NCI-H1436 treated with DMSO at 0.1 percent for 48 hours (cell line): ENCODE measurements at regions not wholly inside any gene's neighbourhood (a gene's known extent, or its start where the extent isn't known, plus 50 kb on each side); places are given as distances from the start of the nearest gene placed in this dataset.

ENCODE experiments used
- DNase-seq: peaks from one replicate; lab custom pipeline; 2025; lab: John Stamatoyannopoulos, UW

- DNase-seq, result no peak
These were observed 401.8 kb downstream of the ARHGEF28 start for GRCh38 chr5:74027732-74028338.

GRCh38 chr5:74026310-74026709 lies 400.3 kb downstream of the ARHGEF28 start:
- no peak for DNase-seq

- DNase-seq, result no peak
These were observed 395.1 kb downstream of the ARHGEF28 start for GRCh38 chr5:74021126-74021525.

DNA sequence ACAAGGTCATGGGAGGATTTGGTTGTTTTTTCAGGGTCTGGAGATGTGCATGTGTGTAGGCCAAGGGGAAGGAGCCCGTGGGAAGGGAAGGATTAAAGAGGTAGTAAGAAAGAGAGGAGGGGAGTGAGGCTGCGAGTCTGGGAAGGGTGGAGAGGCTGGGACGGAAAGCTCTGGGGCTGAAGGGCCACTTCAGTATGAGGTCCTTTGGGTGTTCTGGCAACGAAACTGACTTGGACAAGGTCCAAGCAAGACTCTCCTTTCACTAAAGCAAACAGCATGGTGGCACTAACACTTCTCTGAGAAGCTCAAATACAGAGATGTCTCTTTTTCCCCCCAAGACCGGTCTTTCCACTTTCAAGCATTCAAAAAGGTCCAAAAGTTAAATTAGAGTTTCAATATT lies 394.5 kb downstream of the ARHGEF28 start:
- DNase-seq, result no peak

DNA sequence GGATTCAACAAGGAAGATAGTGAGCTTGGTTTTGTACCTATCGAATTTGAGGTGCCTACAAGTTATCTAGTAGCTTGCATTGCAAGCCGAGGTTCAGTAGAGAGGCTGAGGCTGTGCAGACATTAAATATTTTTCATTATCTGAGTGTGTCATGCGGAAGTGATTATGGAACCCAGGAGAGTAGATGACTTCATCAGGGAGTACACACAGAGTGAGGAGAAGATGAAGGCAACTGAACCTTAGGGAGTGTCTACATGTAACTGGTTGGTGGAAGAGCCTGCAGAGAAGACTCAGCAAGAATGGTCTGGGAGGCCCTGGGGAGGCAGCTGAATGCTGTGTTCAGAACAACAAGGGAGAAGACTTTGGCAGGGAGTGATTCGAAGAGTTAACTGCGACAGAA lies 393.9 kb downstream of the ARHGEF28 start:
- no peak for DNase-seq

DNA sequence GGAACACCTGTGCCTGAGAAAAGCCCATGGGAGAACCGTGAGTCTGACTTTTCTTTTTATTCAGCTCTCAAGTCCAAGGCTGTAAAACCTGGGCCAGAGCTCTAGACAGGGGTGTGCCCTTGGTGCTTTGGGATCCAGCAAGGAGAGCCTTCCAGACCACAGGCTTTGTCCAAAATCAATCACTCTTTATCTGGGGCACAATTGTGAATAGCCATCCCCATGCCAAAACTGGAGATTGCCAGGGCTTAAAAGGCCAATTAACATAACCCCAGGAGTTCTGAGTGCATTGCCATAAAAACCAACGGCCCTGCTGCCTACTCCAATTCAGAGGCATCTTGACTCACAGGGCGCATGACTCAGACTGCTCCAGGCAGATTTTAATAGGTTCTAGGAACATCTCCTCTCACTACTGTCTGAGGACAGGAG lies 391.8 kb downstream of the ARHGEF28 start:
- no peak for DNase-seq

DNA sequence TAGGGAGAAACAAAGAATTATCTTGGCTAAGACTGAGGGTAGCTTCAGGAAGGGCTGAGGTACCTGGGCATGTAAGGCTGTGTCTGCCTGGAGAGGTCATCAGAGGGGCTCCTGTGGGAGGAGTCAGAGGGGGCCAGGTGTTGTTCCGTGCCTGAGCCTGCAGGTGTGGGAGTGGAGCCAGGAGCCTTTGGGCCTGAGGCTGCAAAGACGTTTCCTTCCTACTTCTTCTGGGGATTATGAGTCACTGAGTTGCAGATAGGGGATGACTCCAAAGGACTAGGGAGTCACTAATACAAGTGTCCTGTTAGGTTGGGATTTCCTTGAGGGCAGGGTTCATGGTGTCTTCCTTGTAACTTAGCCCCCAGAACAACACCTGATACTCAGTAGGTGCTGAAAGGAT lies 391.1 kb downstream of the ARHGEF28 start:
- no peak for DNase-seq

DNA sequence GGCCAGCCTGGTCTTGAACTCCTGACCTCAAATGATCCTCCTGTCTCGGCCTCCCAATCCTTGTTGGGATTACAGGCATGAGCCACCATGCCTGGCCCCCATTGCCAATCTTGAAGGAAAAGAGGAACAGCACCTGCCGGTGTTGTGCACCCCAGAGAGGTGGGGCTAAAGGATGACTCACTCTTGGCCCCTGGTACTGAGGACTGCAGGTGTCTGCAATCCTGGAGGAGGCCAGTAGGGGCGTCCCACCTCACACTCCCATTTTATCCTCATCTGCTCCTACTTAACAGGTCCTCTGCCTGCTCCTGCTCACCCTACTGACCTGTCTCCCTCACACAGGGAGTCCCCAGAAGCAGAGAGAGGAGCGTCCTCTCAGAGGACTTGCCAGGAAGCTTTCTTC lies 390.4 kb downstream of the ARHGEF28 start:
- DNase-seq, result no peak

GRCh38 chr5:74015716-74016115 lies 389.7 kb downstream of the ARHGEF28 start:
- DNase-seq, result no peak

DNA sequence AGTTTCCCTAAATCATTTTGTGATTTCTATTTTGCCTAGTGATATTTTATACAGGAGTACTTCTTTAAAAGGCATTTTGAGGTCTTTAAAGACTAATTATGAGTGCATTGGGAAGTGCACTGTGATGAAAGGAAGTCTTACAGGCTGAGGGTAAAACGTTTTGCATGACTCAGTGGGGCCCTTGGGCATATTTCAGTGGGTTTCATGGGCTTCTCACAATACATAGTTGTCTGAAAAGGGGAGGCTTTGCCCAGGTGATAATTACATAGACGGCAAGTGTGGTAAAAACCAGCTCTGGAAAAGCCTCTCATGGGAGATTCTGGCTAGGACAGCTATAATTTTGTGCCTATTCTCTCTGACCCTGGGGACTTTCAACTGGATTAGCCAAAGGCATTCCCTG lies 387.2 kb downstream of the ARHGEF28 start:
- no peak for DNase-seq

DNA sequence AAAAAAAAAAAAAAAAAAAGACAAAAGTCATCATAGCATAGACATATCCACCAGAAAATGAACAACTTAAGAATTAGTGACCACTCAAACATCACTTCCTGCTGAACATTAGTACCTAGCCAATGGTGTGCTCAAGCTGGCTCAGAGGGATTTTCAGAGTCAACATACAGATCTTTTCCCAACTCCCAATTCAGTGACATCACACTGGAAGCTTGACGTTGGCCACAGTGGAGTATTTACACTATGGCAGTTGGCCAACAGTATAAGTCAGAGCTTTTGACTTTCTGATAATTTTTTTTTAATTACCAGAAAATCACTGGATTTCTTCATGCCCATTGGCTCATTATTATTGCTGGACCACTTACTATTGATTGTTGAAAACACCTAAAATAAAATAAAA lies 383.5 kb downstream of the ARHGEF28 start:
- DNase-seq, result no peak

GRCh38 chr5:74007193-74007592 lies 381.2 kb downstream of the ARHGEF28 start:
- no peak for DNase-seq

GRCh38 chr5:73999297-73999696 lies 373.3 kb downstream of the ARHGEF28 start:
- DNase-seq, result no peak

- DNase-seq, result no peak
These were observed 372.5 kb downstream of the ARHGEF28 start for GRCh38 chr5:73998489-73998888.

DNA sequence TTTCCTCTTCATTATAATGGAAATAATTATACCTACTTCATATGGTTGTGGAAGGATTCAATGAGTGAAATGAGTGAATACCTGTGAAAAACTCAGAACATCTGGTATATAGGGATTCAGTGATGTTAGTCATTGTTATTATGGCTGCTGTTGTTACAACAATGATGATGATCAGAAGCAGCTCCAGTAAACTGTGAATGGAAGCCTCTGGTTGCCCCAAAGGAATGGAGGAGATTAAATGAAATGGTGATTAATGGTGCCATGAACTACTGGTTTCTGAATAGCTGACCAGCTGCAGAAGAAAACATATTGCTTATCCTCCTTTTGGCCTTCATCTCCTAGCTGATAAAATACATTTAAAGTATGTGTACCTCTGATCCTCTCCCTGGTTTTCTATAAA lies 372.0 kb downstream of the ARHGEF28 start:
- no peak for DNase-seq

GRCh38 chr5:73996151-73996755 lies 370.3 kb downstream of the ARHGEF28 start:
- DNase-seq, result no peak

GRCh38 chr5:73994963-73995362 lies 369.0 kb downstream of the ARHGEF28 start:
- DNase-seq, result no peak
